Trophoblast cell (in vitro differentiated cells and primary cell): ENCODE measurements at regions not wholly inside any gene's neighbourhood (a gene's known extent, or its start where the extent isn't known, plus 50 kb on each side); places are given as distances from the start of the nearest gene placed in this dataset.
A peak's percentile ranks its signal among the peaks of the same experiment; 100 is the strongest.

Experiments used
- DNase-seq, 2 donors: peaks; one replicate each; pipeline ENCODE4 v3.0.0-alpha.2; 2016
- H2AFZ ChIP-seq: 2 replicates; pipeline ENCODE4 v1.6.1; 2013; ENCODE audit warnings: low read length, moderate library complexity, mild to moderate bottlenecking; ENCODE audit not compliant: insufficient read depth, poor library complexity
- H2AK5ac ChIP-seq: 2 replicates; pipeline ENCODE4 v1.6.1; 2013; ENCODE audit warnings: mild to moderate bottlenecking, low read length
- H2BK120ac ChIP-seq: 2 replicates; pipeline ENCODE4 v1.6.1; 2013; ENCODE audit warnings: low read length, mild to moderate bottlenecking, moderate library complexity; ENCODE audit not compliant: insufficient read depth, poor library complexity
- H2BK12ac ChIP-seq: 2 replicates; pipeline ENCODE4 v1.6.1; 2013; ENCODE audit warnings: mild to moderate bottlenecking, low read length, moderate library complexity
- H2BK5ac ChIP-seq: 2 replicates; pipeline ENCODE4 v1.6.1; 2013; ENCODE audit warnings: low read length, low read depth, moderate library complexity, mild to moderate bottlenecking; ENCODE audit not compliant: poor library complexity
- H3K14ac ChIP-seq: 2 replicates; pipeline ENCODE4 v1.6.1; 2013; ENCODE audit warnings: mild to moderate bottlenecking, low read length
- H3K18ac ChIP-seq: 2 replicates; pipeline ENCODE4 v1.6.1; 2013; ENCODE audit warnings: mild to moderate bottlenecking, low read length
- H3K23ac ChIP-seq: 2 replicates; pipeline ENCODE4 v1.6.1; 2013; ENCODE audit warnings: low read length
- H3K27ac ChIP-seq: 2 replicates; pipeline ENCODE4 v1.5.1; 2013; ENCODE audit warnings: low read depth, mild to moderate bottlenecking, inconsistent platforms, low read length, moderate library complexity
- H3K27me3 ChIP-seq: 2 replicates; pipeline ENCODE4 v1.6.1; 2013; ENCODE audit warnings: inconsistent platforms, mild to moderate bottlenecking, low read length, moderate library complexity; ENCODE audit not compliant: insufficient read depth
- H3K36me3 ChIP-seq, 2 experiments: 1 replicate in 1 of 2; 2 replicates in 1 of 2; pipeline ENCODE4 v1.6.1; 2013; ENCODE audit warnings: low read length in 2 of 2, mild to moderate bottlenecking in 2 of 2, moderate library complexity in 1 of 2; ENCODE audit not compliant: insufficient read depth in 2 of 2, control insufficient read depth in 1 of 2
- H3K4ac ChIP-seq: 2 replicates; pipeline ENCODE4 v1.6.1; 2013; ENCODE audit warnings: low read depth, mild to moderate bottlenecking, low read length, moderate library complexity
- H3K4me1 ChIP-seq, 2 experiments: 1 replicate in 1 of 2; 2 replicates in 1 of 2; pipeline ENCODE4 v1.6.1; 2013; ENCODE audit warnings: low read length in 2 of 2, mild to moderate bottlenecking in 2 of 2, moderate library complexity in 1 of 2; ENCODE audit not compliant: insufficient read depth in 2 of 2, control insufficient read depth in 1 of 2
- H3K4me2 ChIP-seq: 2 replicates; pipeline ENCODE4 v1.6.1; 2013; ENCODE audit warnings: inconsistent platforms, mild to moderate bottlenecking, low read length, moderate library complexity
- H3K4me3 ChIP-seq: 2 replicates; pipeline ENCODE4 v1.5.1; 2013; ENCODE audit warnings: mild to moderate bottlenecking, low read depth, low read length, inconsistent platforms
- H3K79me1 ChIP-seq: one replicate; pipeline ENCODE4 v1.6.1; 2013; ENCODE audit warnings: low read length
- H3K79me2 ChIP-seq: 2 replicates; pipeline ENCODE4 v1.6.1; 2013; ENCODE audit warnings: low read length, mild to moderate bottlenecking; ENCODE audit not compliant: control insufficient read depth, insufficient read depth, poor library complexity
- H3K9ac ChIP-seq: 2 replicates; pipeline ENCODE4 v1.6.1; 2013; ENCODE audit warnings: mild to moderate bottlenecking, low read length
- H3K9me3 ChIP-seq: 2 replicates; pipeline ENCODE4 v1.6.1; 2013; ENCODE audit warnings: low read depth, mild to moderate bottlenecking, control low read depth, inconsistent platforms, low read length; ENCODE audit not compliant: insufficient read depth
- H4K12ac ChIP-seq: 2 replicates; pipeline ENCODE4 v1.6.1; 2013; ENCODE audit warnings: low read depth, mild to moderate bottlenecking, low read length, moderate library complexity
- H4K8ac ChIP-seq: 2 replicates; pipeline ENCODE4 v1.6.1; 2013; ENCODE audit warnings: low read depth, mild to moderate bottlenecking, low read length, moderate library complexity
- H4K91ac ChIP-seq: one replicate; pipeline ENCODE4 v1.6.1; 2013; ENCODE audit warnings: low read depth, mild to moderate bottlenecking, low read length, moderate library complexity
- WGBS: extraction: QIAGEN DNeasy Blood & Tissue Kit; methylation state at CpG from one replicate; pipeline ENCODE4 v1.1.7; 2013; ENCODE audit warnings: missing lambda C conversion rate; ENCODE audit not compliant: insufficient read length, insufficient coverage; ENCODE audit errors: extremely low coverage; 5-methylcytosine and 5-hydroxymethylcytosine counted together

DNA sequence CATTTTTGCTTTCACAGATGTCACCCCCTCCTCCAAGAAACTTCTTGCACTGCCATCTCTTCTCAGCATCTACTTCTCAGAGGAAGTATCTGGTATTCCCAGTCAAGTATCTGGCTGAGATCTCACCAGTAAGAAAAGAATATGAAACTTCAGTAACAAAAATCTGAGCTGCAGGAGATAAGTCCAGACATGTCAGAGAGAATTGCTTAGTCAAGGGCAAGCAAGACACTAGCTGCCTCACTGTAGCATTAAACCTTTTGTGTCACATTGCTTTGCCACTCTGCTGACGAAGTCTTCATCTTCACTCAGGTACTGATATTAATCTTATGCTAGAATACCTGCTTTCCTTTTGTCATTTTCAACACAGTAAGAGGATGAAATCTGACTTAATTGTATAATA, 70.6 kb upstream of the ZC3H12C start:
- no CpG with 5 or more reads among the region's 1 CpG for WGBS
- peak overlapping the region; percentile 60 for H4K91ac ChIP-seq
- no peaks in the 10 kb centered on the region for H3K36me3 ChIP-seq

GRCh38 chr11:110023711-110024110, 69.5 kb upstream of the ZC3H12C start:
- Histone ChIP-seq H4K91ac (no peak overlapping the region), H2AK5ac (no peak overlapping the region), H3K27ac (no peak overlapping the region), H4K12ac (no peak overlapping the region), H2BK5ac (no peak overlapping the region), H3K14ac (no peak overlapping the region), H4K8ac (no peak overlapping the region), H3K79me1 (peaks cover 6% of the 10 kb centered on the region), H3K4me3 (no peak overlapping the region), H3K79me2 (no peaks in the 10 kb centered on the region), H3K36me3 (no peaks in the 10 kb centered on the region), H3K18ac (no peak overlapping the region), H3K27me3 (no peaks in the 10 kb centered on the region), H3K9me3 (no peaks in the 10 kb centered on the region), H3K9ac (no peak overlapping the region), H2AFZ (no peak overlapping the region), H3K4ac (no peak overlapping the region), H2BK12ac (no peak overlapping the region), H3K23ac (no peak overlapping the region), H3K4me1 (no peaks in the 10 kb centered on the region), H2BK120ac (no peak overlapping the region), H3K4me2 (no peak overlapping the region)
- DNase-seq: no peak

More for the DNA sequence above, 70.6 kb upstream of the ZC3H12C start:
- H3K9ac ChIP-seq: no peak overlapping the region
- H2AK5ac ChIP-seq: no peak overlapping the region
- H3K27me3 ChIP-seq: no peaks in the 10 kb centered on the region
- no peak for DNase-seq
- no peaks in the 10 kb centered on the region for H3K4me1 ChIP-seq
- no peak overlapping the region for H3K23ac ChIP-seq
- H3K18ac ChIP-seq: no peak overlapping the region
- H3K4me3 ChIP-seq: no peak overlapping the region
- H2BK12ac ChIP-seq: no peak overlapping the region
- no peak overlapping the region for H4K12ac ChIP-seq
- no peak overlapping the region for H3K4ac ChIP-seq
- no peak overlapping the region for H2BK120ac ChIP-seq
- H4K8ac ChIP-seq: no peak overlapping the region
- no peaks in the 10 kb centered on the region for H3K79me2 ChIP-seq
- H3K9me3 ChIP-seq: no peaks in the 10 kb centered on the region
- no peak overlapping the region for H3K14ac ChIP-seq
- H3K27ac ChIP-seq: no peak overlapping the region
- no peak overlapping the region for H2AFZ ChIP-seq
- peaks cover 6% of the 10 kb centered on the region for H3K79me1 ChIP-seq
- no peak overlapping the region for H3K4me2 ChIP-seq
- peak overlapping the region; percentile 24 for H2BK5ac ChIP-seq

DNA sequence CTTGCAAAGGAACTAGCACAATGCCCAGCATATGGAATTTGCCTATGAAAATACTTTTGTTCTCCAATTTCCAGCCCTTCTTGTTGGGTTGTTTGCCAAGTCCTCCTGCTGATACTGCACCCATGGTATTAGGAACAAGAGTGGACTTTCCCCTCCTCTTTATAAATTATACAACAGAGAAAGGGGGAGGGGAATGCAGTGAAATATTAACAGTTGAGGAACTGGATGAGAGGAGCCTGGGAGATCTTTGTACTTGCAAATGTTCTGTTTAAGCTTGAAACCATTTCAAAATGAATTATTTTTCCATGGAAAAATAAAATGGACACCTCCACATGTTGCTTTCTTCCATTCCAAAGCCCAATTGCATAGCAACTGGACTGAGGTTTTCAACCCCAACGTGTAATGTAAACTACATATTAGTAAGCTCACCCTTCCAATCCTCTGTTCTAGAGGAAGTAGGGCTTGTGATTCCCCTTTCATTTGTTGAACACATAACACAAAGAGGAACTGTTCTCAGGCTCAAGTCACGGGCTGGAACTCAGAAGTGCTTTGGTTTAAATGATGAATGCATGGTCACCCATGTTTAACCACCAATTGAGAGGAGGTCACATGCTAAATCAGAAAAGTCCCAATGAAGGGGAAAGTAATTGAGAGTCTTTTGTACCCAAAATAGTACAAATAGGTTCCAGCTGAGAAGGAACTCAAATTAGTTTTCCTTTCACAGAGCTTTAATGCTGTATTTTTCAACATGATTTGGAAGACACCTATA, 66.2 kb upstream of the ZC3H12C start:
- Histone ChIP-seq H4K8ac (no peak overlapping the region), H2AFZ (no peak overlapping the region), H4K12ac (no peak overlapping the region), H3K27me3 (no peaks in the 10 kb centered on the region), H2BK12ac (no peak overlapping the region), H3K27ac (no peak overlapping the region), H2BK5ac (no peak overlapping the region), H3K18ac (no peak overlapping the region), H3K79me2 (no peaks in the 10 kb centered on the region), H3K4me3 (no peak overlapping the region), H3K9me3 (no peaks in the 10 kb centered on the region), H3K79me1 (peaks cover 6% of the 10 kb centered on the region), H2BK120ac (no peak overlapping the region), H3K14ac (no peak overlapping the region), H3K4ac (no peak overlapping the region), H3K23ac (no peak overlapping the region), H4K91ac (no peak overlapping the region), H3K36me3 (no peaks in the 10 kb centered on the region), H3K4me1 (peaks cover 0 to 2% of the 10 kb centered on the region in 2 experiments), H2AK5ac (no peak overlapping the region), H3K4me2 (no peak overlapping the region), H3K9ac (no peak overlapping the region)
- peak in 1 of 2 donors; percentile 45 for DNase-seq
- no CpG with 5 or more reads among the region's 2 CpGs for WGBS

DNA sequence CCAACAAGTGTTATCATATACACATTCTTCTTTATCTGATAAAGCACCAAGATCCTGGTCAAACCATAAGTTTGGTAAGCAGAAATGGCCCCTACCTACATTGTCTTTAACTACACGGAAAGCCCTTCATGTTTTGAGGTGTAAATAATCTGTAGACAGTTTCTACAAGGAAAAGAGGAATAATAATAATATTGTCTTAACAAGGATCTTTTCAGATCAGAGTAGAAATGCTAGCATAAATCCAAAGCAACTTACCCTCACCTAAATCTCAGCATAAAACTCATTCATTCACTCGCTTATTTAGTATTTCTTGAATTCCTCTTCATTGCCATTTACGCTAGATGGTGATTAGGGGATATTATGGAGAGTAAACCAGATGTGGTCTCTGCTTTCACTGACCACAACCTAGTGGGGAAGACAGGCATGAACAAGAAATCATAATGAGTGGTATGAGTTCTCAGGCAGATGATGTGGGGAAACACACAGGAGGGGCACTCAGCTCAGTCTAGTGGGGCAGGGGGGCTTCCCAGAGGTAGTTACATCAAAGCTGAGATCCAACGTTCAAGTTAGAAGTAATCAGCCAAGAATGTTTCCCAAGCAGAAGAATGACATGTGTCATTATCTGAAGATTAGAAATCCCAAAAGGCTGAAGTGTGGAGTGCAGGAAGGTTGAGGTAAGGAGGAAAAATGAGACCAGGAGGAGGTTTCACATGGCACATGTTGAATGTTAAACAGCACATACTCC, 65.4 kb upstream of the ZC3H12C start:
- Histone ChIP-seq H3K18ac (no peak overlapping the region), H3K79me1 (peaks cover 3% of the 10 kb centered on the region), H2BK5ac (no peak overlapping the region), H2BK120ac (no peak overlapping the region), H4K8ac (no peak overlapping the region), H3K14ac (no peak overlapping the region), H3K27ac (no peak overlapping the region), H3K4me2 (no peak overlapping the region), H3K4me3 (no peak overlapping the region), H2AFZ (no peak overlapping the region), H3K9ac (no peak overlapping the region), H3K79me2 (no peaks in the 10 kb centered on the region), H3K36me3 (no peaks in the 10 kb centered on the region), H3K4me1 (peaks cover 0 to 2% of the 10 kb centered on the region in 2 experiments), H4K91ac (no peak overlapping the region), H2AK5ac (no peak overlapping the region), H2BK12ac (no peak overlapping the region), H3K9me3 (no peaks in the 10 kb centered on the region), H3K27me3 (no peaks in the 10 kb centered on the region), H3K23ac (no peak overlapping the region), H4K12ac (no peak overlapping the region), H3K4ac (no peak overlapping the region)
- no peak for DNase-seq
- no CpG with 5 or more reads among the region's 4 CpGs for WGBS
